Activated CD4-positive, CD25-positive, alpha-beta regulatory T cell (primary cell): ENCODE measurements at regions not wholly inside any gene's neighbourhood (a gene's known extent, or its start where the extent isn't known, plus 50 kb on each side); places are given as distances from the start of the nearest gene placed in this dataset.
"Not testable (repeated sequence)": the region's sequence is repeated elsewhere in the genome, so short reads cannot be mapped to it uniquely, and the experiment has no call there.

Experiments
- DNase-seq, 4 experiments: peaks; one replicate each; lab custom pipeline; 2025; lab: John Stamatoyannopoulos, UW

GRCh38 chr14:30159374-30159773 lies 231.7 kb upstream of the PRKD1 start:
- DNase-seq, result no peak

GRCh38 chr14:30160608-30161007 lies 233.0 kb upstream of the PRKD1 start:
- no peak for DNase-seq

- no peak for DNase-seq
Measured at GRCh38 chr14:30162066-30162465, 234.4 kb upstream of the PRKD1 start.

GRCh38 chr14:30165255-30165654 lies 237.6 kb upstream of the PRKD1 start:
- no peak for DNase-seq

GRCh38 chr14:30177781-30178180 lies 250.1 kb upstream of the PRKD1 start:
- no peak for DNase-seq

GRCh38 chr14:30179381-30180130 lies 251.9 kb upstream of the PRKD1 start:
- no peak for DNase-seq

DNA sequence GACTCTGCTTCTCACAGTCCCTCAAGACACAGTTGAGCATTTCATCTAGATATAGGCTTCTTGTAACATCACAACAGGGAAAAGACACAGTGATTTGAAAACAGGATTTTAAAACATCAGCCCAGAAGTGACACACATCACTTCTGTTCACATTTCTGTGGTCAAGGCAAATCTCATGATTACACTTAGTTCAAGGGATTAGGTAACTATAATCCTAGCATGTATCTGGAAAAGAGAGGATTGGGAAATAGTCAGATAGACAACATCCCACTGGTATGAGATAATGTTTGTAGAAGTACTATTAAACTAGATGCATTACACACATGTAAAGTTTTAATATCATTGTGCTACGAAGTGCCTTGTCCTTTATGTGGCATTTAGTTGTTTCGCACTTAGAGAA lies 252.6 kb upstream of the PRKD1 start:
- DNase-seq, result no peak

GRCh38 chr14:30185832-30186231 lies 258.2 kb upstream of the PRKD1 start:
- DNase-seq, result no peak

GRCh38 chr14:30191639-30192279 lies 264.1 kb upstream of the PRKD1 start:
- no peak for DNase-seq

DNA sequence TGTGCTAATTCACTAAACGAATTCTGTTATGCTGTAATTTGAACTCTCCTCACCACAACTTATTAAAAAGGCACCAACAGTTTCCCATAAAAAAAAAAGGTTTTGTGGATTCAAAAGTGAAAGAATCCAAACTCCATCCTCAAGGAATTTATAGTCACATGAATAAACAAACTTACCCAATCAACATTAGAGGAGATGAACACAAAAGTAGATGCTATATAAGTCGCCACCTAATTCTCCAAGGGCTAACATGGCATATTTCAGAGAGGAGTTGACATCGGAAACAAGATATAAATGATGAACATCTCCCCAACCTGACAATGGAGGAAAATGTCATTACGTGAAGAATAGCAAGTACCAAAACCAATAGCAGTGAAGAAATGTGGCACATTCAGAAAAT lies 265.5 kb upstream of the PRKD1 start:
- DNase-seq, result no peak

DNA sequence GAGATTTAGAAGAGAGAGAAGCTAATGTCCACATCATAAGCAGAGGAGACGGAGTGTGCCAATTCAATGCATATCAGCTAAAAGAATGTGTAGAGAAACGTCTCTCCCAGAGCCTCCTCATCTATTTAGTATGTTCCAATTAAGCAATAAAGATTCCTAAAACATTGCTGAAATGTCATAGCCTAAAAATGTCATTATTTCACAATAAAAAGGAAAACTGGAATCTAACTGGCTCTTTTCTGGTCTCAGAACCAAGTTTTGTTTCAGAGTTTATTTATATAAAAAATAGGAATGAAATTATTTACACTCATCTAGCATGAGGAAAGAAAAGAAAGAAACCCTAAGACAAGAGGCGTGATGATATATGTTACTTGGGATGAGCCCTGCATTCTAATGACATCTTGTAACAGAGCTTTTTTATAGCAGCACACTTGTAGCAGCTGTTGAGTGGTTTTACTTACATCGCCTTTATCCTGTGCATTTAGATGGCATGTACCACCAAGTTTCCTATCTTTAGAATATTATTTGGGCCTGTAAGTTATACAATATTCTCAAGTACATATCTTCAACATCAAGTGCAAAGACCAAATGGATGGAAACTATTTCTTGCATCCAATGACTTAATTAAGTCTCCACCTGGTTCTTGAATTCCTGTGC lies 266.3 kb upstream of the PRKD1 start:
- no peak for DNase-seq

- no peak for DNase-seq
Measured at GRCh38 chr14:30194741-30195148, 267.1 kb upstream of the PRKD1 start.

DNA sequence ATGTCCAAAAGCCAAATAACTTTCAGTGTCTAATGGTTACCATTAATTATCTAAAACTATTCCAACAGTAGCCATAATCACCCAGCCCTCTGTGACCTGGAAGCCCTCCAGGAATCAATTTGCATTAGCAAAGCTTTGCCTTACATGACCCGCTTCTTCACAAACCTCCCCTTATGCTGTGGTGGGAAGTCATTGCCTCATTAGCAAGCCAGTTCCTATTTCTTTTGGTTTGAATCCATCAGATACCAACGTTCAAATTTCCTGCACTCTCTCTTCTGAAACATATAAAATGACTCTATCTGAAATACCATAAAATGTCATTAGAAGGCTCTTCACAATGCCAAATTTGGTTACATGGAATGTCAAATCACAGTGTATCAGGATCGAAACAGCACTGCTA lies 268.3 kb upstream of the PRKD1 start:
- no peak for DNase-seq

DNA sequence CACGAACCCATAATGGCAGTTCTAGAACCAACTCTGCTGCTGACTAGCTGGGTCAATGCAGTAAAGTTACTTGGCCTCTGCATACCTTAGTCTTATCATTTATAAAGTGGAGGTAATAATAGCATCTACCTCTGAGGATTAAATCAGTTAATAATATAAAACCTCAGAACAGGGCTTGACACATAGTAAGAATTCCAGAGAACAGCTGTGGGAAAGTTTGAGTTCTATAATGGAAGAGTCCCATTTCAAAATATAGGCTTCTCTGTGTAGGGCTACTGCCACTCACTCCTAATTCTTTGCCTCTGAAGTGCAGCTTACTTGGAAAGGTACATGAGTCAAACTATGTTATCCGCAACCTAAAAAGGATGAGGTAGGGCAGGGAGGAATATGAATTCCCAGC lies 269.2 kb upstream of the PRKD1 start:
- no peak for DNase-seq

DNA sequence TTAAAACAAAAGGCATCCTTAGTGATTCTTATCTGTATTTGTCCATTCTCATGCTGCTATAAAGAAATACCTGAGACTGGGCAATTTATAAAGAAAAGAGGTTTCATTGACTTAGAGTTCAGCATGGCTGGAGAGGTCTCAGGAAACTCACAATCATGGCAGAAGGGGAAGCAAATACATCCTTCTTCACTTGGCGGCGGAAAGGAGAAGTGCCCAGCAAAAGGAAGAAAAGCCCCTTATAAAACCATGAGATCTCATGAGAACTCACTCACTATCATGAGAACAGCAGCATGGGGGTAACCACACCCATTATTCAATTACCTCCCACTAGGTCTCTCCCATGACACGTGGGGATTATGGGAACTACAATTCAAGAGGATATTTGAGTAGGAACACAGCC lies 271.1 kb upstream of the PRKD1 start:
- not testable (repeated sequence) for DNase-seq

GRCh38 chr14:30204431-30204980 lies 276.9 kb upstream of the PRKD1 start:
- no peak for DNase-seq

- no peak for DNase-seq
Measured at GRCh38 chr14:30209136-30209535, 281.5 kb upstream of the PRKD1 start.

DNA sequence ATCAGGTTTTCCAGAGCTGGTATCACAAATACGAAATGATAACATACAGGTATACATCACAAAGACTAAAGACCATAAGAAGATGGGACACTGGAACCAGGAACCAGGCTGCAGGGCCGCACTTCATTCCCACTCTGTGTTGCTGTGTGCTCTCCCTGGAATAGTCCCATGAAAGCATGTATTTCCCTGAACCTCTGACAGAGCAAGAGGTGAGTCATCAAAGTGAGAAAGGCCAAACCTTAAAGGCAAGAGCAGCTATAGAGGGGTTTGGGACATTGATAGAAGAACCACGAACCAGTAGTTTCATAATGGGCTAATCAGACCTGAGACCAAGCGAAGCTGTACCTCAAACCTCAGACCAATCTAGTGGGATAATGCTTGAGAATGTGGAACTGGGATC lies 283.0 kb upstream of the PRKD1 start:
- no peak for DNase-seq

- DNase-seq, result no peak
Measured at GRCh38 chr14:30211326-30211725, 283.7 kb upstream of the PRKD1 start.

DNA sequence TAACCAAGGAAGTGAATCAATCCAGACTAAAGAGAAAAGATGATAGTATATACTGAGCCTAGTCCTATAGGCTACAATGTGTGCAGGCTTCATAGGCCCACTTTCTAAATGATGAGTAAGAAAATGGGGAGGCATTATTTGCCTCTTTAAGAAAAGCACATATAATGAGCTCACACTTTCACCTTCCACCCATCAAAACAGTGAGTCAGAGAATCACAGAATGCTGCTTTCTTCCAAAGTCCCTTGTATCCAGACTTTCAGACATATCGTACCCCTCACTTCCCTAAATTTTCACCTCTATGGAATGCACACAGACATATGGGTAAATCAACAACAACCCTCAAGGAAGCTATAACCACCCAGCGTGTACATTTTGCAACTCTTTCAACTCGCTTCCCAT lies 286.4 kb upstream of the PRKD1 start:
- no peak for DNase-seq

DNA sequence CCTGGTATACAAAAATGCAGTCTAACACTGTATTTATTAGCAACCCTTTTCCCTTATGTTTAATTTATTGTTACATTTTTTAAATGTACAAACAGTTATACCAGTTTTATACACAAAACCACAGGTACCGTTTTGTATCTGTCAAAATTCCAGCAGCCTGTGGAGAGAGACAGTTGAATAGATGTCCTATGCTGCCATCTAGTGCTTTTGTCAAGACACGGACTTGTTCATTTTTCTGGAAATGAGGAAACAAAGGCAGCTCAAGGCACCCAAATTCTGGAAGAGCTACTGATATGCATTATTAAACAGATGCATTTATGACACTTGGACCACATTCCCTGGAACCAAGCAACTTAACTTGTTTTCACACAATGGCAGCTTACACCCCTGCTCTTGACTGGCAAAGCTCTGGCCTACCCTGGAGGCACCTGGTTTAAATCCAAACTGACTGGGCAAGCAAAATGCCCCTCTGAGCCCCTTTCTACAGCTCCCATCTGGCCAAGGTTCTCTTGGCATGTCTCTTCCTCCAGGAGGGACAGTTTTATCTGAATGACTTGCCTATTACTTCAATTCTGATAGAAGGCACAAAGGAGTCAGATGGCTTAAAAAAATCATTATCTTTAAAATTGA lies 286.9 kb upstream of the PRKD1 start:
- no peak for DNase-seq

GRCh38 chr14:30218907-30219306 lies 291.3 kb upstream of the PRKD1 start:
- DNase-seq, result no peak

DNA sequence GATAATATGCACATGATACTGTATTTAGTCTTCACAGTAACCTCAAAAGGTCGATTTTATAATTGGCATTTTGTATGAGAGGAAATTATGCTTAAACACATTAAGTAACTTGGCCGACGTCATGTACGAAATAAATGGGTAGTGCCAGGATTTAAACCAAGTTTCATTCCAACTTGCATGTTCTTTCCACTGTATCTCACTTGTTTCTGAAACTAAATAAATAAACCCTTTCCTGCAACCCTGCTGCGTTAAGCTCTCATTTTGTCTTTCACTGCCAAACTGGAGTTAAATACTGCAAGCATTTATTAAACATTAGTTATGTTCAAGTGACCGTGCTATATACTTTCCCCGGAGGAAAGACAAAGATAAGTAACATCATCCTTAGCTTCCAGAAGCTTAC lies 293.9 kb upstream of the PRKD1 start:
- no peak for DNase-seq
